CD4-positive, alpha-beta T cell (primary cell): ENCODE measurements at regions not wholly inside any gene's neighbourhood (a gene's known extent, or its start where the extent isn't known, plus 50 kb on each side); places are given as distances from the start of the nearest gene placed in this dataset.

ENCODE experiments used
- ATAC-seq: fragments of 200-7000 bp; cut with Tn5 transposase; one replicate; pipeline ENCODE4 v1.10.0; 2022; ENCODE audit warnings: mild to moderate bottlenecking; ENCODE audit not compliant: poor library complexity
- CTCF ChIA-PET: fragments of 350-600 bp; sonication (Branson Sonifier 250); formaldehyde crosslinking; loops from one replicate; lab custom pipeline; 2021; ENCODE audit warnings: antibody characterized with exemption, inconsistent platforms; lab: Charles Lee
- POLR2A ChIA-PET: fragments of 350-600 bp; sonication (Branson Sonifier 250); formaldehyde crosslinking; loops from one replicate; lab custom pipeline; 2021; ENCODE audit warnings: antibody characterized with exemption, inconsistent platforms; lab: Charles Lee
- DNase-seq, 14 experiments: peaks; one replicate each; pipeline ENCODE4 v3.0.0-alpha.2; 2013 to 2020; ENCODE audit warnings: mixed read lengths in 2 of 14
- H3K27ac ChIP-seq, 2 donors: one replicate each; pipeline versions ENCODE4 v1.5.1 to v1.7.0; 2013; ENCODE audit warnings: low read length in 2 of 2, low read depth in 1 of 2, mild to moderate bottlenecking in 1 of 2
- H3K27me3 ChIP-seq, 2 experiments: 1 replicate in 1 of 2; 2 replicates in 1 of 2; pipeline versions ENCODE4 v1.6.1 to v1.7.0; 2013; ENCODE audit warnings: low read length in 2 of 2, control low read depth in 1 of 2, mild to moderate bottlenecking in 1 of 2, moderate library complexity in 1 of 2; ENCODE audit not compliant: insufficient read depth in 2 of 2, control insufficient read depth in 1 of 2
- H3K36me3 ChIP-seq: one replicate; pipeline ENCODE4 v1.6.1; 2013; ENCODE audit warnings: low read length, control low read depth; ENCODE audit not compliant: insufficient read depth
- H3K4me1 ChIP-seq: one replicate; pipeline ENCODE4 v1.6.1; 2013; ENCODE audit warnings: low read length, control low read depth; ENCODE audit not compliant: insufficient read depth
- H3K4me3 ChIP-seq: one replicate; pipeline ENCODE4 v1.5.1; 2013; ENCODE audit warnings: mild to moderate bottlenecking, low read length, moderate library complexity
- H3K9me3 ChIP-seq, 2 experiments: 1 replicate in 1 of 2; 2 replicates in 1 of 2; pipeline versions ENCODE4 v1.6.1 to v1.7.0; 2013; ENCODE audit warnings: low read length in 2 of 2, mild to moderate bottlenecking in 2 of 2, control low read depth in 1 of 2, moderate library complexity in 1 of 2; ENCODE audit not compliant: control insufficient read depth in 1 of 2, insufficient read depth in 1 of 2
- H3K27ac Mint-ChIP-seq: one replicate; pipeline ENCODE4 v1.8.0; 2020; ENCODE audit warnings: mixed read lengths
- H3K27me3 Mint-ChIP-seq: one replicate; pipeline ENCODE4 v1.8.0; 2021; ENCODE audit warnings: mixed read lengths
- H3K36me3 Mint-ChIP-seq: one replicate; pipeline ENCODE4 v1.8.0; 2021; ENCODE audit warnings: low read depth, mixed read lengths
- H3K4me1 Mint-ChIP-seq: one replicate; pipeline ENCODE4 v1.8.0; 2021; ENCODE audit warnings: low read depth, mixed read lengths
- H3K4me3 Mint-ChIP-seq: one replicate; pipeline ENCODE4 v1.8.0; 2020; ENCODE audit warnings: mild to moderate bottlenecking, mixed read lengths
- H3K9me3 Mint-ChIP-seq: one replicate; pipeline ENCODE4 v1.8.0; 2020; ENCODE audit warnings: mixed read lengths
- intact Hi-C, 2 experiments: fragments of 100-400 bp; cut with DNase I in 1 of 2; cut with micrococcal nuclease in 1 of 2; formaldehyde crosslinking; loops; one replicate each; pipeline versions ENCODE4 v1.15.1 to v1.9.0; 2023 to 2025; cut with DNase I, micrococcal nuclease
- TF ChIP-seq, protein P1 (sequence below): fragments of 200-600 bp; IDR thresholded peaks from one replicate; pipeline ENCODE4 v1.8.0; 2022; ENCODE audit warnings: antibody characterized with exemption, mild to moderate bottlenecking

DNA sequence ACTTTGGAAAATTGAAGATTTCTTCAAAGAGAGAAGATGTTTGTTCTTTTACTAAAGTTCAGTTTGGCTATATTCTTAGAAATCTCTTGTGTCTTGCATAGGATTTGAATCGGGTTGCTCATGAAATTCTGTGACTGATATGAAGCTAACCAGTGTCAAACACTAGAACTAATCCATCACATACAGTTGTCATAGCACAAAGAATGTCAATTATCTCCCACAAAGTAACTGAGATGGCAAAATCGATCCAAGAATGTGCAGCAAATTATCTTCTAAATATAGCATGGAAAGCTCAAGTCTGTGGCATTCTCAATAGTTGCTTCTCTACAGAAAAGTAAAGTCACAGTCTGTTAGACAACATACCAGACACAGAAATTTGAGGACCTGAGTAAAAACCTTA lies 768.1 kb upstream of the LRRN3 start:
- intact Hi-C loops, result no loop called here
- DNase-seq (no peak), ATAC-seq (no peak)
- H3K36me3 Mint-ChIP-seq, result no peaks in the 10 kb centered on the region
- H3K36me3 ChIP-seq, result no peaks in the 10 kb centered on the region
- ChIA-PET CTCF (no interaction called here), POLR2A (no interaction called here)
- no peaks in the 10 kb centered on the region for H3K27me3 Mint-ChIP-seq
- no peaks in the 10 kb centered on the region for H3K4me1 ChIP-seq
- no peaks in the 10 kb centered on the region for H3K9me3 ChIP-seq
- H3K27me3 ChIP-seq, result no peaks in the 10 kb centered on the region
- H3K9me3 Mint-ChIP-seq, result peaks cover 3% of the 10 kb centered on the region
- TF ChIP-seq, protein P1, sequence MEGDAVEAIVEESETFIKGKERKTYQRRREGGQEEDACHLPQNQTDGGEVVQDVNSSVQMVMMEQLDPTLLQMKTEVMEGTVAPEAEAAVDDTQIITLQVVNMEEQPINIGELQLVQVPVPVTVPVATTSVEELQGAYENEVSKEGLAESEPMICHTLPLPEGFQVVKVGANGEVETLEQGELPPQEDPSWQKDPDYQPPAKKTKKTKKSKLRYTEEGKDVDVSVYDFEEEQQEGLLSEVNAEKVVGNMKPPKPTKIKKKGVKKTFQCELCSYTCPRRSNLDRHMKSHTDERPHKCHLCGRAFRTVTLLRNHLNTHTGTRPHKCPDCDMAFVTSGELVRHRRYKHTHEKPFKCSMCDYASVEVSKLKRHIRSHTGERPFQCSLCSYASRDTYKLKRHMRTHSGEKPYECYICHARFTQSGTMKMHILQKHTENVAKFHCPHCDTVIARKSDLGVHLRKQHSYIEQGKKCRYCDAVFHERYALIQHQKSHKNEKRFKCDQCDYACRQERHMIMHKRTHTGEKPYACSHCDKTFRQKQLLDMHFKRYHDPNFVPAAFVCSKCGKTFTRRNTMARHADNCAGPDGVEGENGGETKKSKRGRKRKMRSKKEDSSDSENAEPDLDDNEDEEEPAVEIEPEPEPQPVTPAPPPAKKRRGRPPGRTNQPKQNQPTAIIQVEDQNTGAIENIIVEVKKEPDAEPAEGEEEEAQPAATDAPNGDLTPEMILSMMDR, result no peak
- no peak overlapping the region for H3K4me3 Mint-ChIP-seq
- H3K4me1 Mint-ChIP-seq, result no peaks in the 10 kb centered on the region
- H3K4me3 ChIP-seq, result no peak overlapping the region
- no peak overlapping the region for H3K27ac ChIP-seq
- H3K27ac Mint-ChIP-seq, result no peak overlapping the region

DNA sequence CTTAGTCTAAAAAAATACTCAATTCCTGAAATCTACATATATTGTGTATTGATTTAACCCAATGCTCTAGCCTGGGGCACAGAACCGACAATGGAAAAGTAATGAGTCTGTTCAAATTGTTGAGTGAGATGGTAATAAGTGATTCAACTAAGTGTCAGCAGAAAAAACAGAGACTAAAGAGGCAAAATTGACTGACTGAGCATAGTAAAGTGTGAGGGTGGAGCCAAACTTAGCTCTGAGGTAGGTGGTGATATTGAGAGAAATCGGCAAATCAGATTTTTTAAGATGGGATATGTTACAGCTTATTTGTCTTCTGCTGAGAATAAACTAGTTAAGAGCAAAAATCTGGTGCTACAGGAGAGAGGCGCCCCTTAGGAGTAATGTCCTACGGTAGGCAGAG lies 764.0 kb upstream of the LRRN3 start:
- intact Hi-C loops, result no loop called here

DNA sequence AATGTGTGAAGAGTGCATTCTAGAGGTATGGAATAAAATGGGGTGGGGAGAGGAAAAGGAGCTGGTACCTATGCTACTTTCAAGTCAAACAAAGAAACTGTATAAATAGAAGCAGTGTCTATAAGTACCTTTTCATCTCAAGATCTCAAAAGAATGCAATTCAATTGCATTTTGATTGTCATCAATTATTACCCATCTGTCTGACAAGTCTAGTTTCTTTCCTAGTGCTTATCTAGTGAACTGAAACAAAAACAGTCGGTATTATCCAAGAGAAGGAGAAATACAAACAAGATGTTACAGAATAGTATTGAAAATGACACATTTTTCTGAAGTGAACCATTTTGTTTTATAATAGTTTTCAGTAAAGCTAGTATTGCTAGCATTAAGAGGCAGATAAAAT lies 754.5 kb upstream of the LRRN3 start:
- TF ChIP-seq, protein P1, result no peak
- H3K36me3 Mint-ChIP-seq, result no peaks in the 10 kb centered on the region
- no peaks in the 10 kb centered on the region for H3K9me3 ChIP-seq
- no peaks in the 10 kb centered on the region for H3K36me3 ChIP-seq
- POLR2A ChIA-PET, result interaction anchor here (0.6 kb wide), 1 partner anchor 152 kb away, joined by 3 read pairs; no protein-coding TSS in a partner anchor
- no peak overlapping the region for H3K27ac ChIP-seq
- no peaks in the 10 kb centered on the region for H3K27me3 ChIP-seq
- CTCF ChIA-PET, result no interaction called here
- no peak overlapping the region for H3K4me3 ChIP-seq
- no peak for DNase-seq
- no peak overlapping the region for H3K27ac Mint-ChIP-seq
- ATAC-seq, result no peak
- no peak overlapping the region for H3K4me3 Mint-ChIP-seq
- no peaks in the 10 kb centered on the region for H3K27me3 Mint-ChIP-seq
- H3K4me1 ChIP-seq, result no peaks in the 10 kb centered on the region
- no peaks in the 10 kb centered on the region for H3K4me1 Mint-ChIP-seq
- peaks cover 3% of the 10 kb centered on the region for H3K9me3 Mint-ChIP-seq
- intact Hi-C loops, result no loop called here

More for the DNA sequence above, 764.0 kb upstream of the LRRN3 start:
- no peaks in the 10 kb centered on the region for H3K36me3 Mint-ChIP-seq
- POLR2A ChIA-PET, result no interaction called here
- no peak overlapping the region for H3K27ac Mint-ChIP-seq
- no peaks in the 10 kb centered on the region for H3K36me3 ChIP-seq
- H3K4me3 ChIP-seq, result no peak overlapping the region
- TF ChIP-seq, protein P1, result no peak
- ATAC-seq (no peak), DNase-seq (no peak)
- H3K4me1 Mint-ChIP-seq, result no peaks in the 10 kb centered on the region
- no peaks in the 10 kb centered on the region for H3K9me3 ChIP-seq
- no peak overlapping the region for H3K4me3 Mint-ChIP-seq
- H3K9me3 Mint-ChIP-seq, result peaks cover 2% of the 10 kb centered on the region
- H3K27me3 ChIP-seq, result no peaks in the 10 kb centered on the region
- no peak overlapping the region for H3K27ac ChIP-seq
- CTCF ChIA-PET, result no interaction called here
- no peaks in the 10 kb centered on the region for H3K4me1 ChIP-seq
- H3K27me3 Mint-ChIP-seq, result no peaks in the 10 kb centered on the region
